ENCODE measurements at regions not wholly inside any gene's neighbourhood (a gene's known extent, or its start where the extent isn't known, plus 50 kb on each side); places are given as distances from the start of the nearest gene placed in this dataset.

- H3K9me3 Mint-ChIP-seq = no peaks in the 10 kb centered on the region
- H3K27ac Mint-ChIP-seq = no peak overlapping the region
- H3K27me3 Mint-ChIP-seq = no peaks in the 10 kb centered on the region
- no peak for DNase-seq
- no peak overlapping the region for H3K4me3 Mint-ChIP-seq
- H3K36me3 Mint-ChIP-seq (ENCODE audit: low read depth) = no peaks in the 10 kb centered on the region
- H3K4me1 Mint-ChIP-seq (ENCODE audit: low read depth) = no peaks in the 10 kb centered on the region
These were observed 97.5 kb upstream of the STAC start for GRCh38 chr3:36282766-36283165.

- H3K36me3 Mint-ChIP-seq (ENCODE audit: low read depth) = no peaks in the 10 kb centered on the region
- no peaks in the 10 kb centered on the region for H3K27me3 Mint-ChIP-seq
- no peak for DNase-seq
- H3K4me1 Mint-ChIP-seq (ENCODE audit: low read depth) = no peaks in the 10 kb centered on the region
- H3K4me3 Mint-ChIP-seq = no peak overlapping the region
- H3K9me3 Mint-ChIP-seq = no peaks in the 10 kb centered on the region
- H3K27ac Mint-ChIP-seq = no peak overlapping the region
These were observed 85.0 kb upstream of the STAC start for GRCh38 chr3:36295296-36295695.

GRCh38 chr3:36297195-36297594 lies 83.1 kb upstream of the STAC start:
- H3K4me3 Mint-ChIP-seq = no peak overlapping the region
- no peaks in the 10 kb centered on the region for H3K36me3 Mint-ChIP-seq (ENCODE audit: low read depth)
- no peaks in the 10 kb centered on the region for H3K27me3 Mint-ChIP-seq
- DNase-seq = no peak
- H3K9me3 Mint-ChIP-seq = peaks cover 2% of the 10 kb centered on the region
- no peaks in the 10 kb centered on the region for H3K4me1 Mint-ChIP-seq (ENCODE audit: low read depth)
- no peak overlapping the region for H3K27ac Mint-ChIP-seq

GRCh38 chr3:36298188-36298587 lies 82.1 kb upstream of the STAC start:
- H3K27me3 Mint-ChIP-seq = no peaks in the 10 kb centered on the region
- no peak for DNase-seq
- H3K27ac Mint-ChIP-seq = no peak overlapping the region
- peaks cover 2% of the 10 kb centered on the region for H3K9me3 Mint-ChIP-seq
- no peaks in the 10 kb centered on the region for H3K36me3 Mint-ChIP-seq (ENCODE audit: low read depth)
- H3K4me1 Mint-ChIP-seq (ENCODE audit: low read depth) = no peaks in the 10 kb centered on the region
- H3K4me3 Mint-ChIP-seq = no peak overlapping the region

- no peaks in the 10 kb centered on the region for H3K27me3 Mint-ChIP-seq
- no peak for DNase-seq
- no peaks in the 10 kb centered on the region for H3K4me1 Mint-ChIP-seq (ENCODE audit: low read depth)
- H3K4me3 Mint-ChIP-seq = no peak overlapping the region
- no peaks in the 10 kb centered on the region for H3K36me3 Mint-ChIP-seq (ENCODE audit: low read depth)
- H3K27ac Mint-ChIP-seq = no peak overlapping the region
- H3K9me3 Mint-ChIP-seq = peaks cover 2% of the 10 kb centered on the region
These were observed 78.2 kb upstream of the STAC start for GRCh38 chr3:36302158-36302509.

GRCh38 chr3:36302626-36303025 lies 77.7 kb upstream of the STAC start:
- H3K27ac Mint-ChIP-seq = no peak overlapping the region
- no peak for DNase-seq
- H3K4me3 Mint-ChIP-seq = no peak overlapping the region
- no peaks in the 10 kb centered on the region for H3K27me3 Mint-ChIP-seq
- no peaks in the 10 kb centered on the region for H3K4me1 Mint-ChIP-seq (ENCODE audit: low read depth)
- H3K36me3 Mint-ChIP-seq (ENCODE audit: low read depth) = no peaks in the 10 kb centered on the region
- H3K9me3 Mint-ChIP-seq = peaks cover 2% of the 10 kb centered on the region

- H3K4me3 Mint-ChIP-seq = no peak overlapping the region
- H3K4me1 Mint-ChIP-seq (ENCODE audit: low read depth) = no peaks in the 10 kb centered on the region
These were observed 77.0 kb upstream of the STAC start for GRCh38 chr3:36303286-36303685.

GRCh38 chr3:36305929-36306520 lies 74.3 kb upstream of the STAC start:
- Mint-ChIP-seq H3K4me3 (no peak overlapping the region), H3K27ac (no peak overlapping the region), H3K36me3 (ENCODE audit: low read depth) (no peaks in the 10 kb centered on the region), H3K9me3 (peaks cover 2% of the 10 kb centered on the region), H3K27me3 (no peaks in the 10 kb centered on the region), H3K4me1 (ENCODE audit: low read depth) (no peaks in the 10 kb centered on the region)
- no peak for DNase-seq

More at GRCh38 chr3:36303286-36303685, 77.0 kb upstream of the STAC start:
- Mint-ChIP-seq H3K27me3 (no peaks in the 10 kb centered on the region), H3K9me3 (peaks cover 2% of the 10 kb centered on the region), H3K27ac (no peak overlapping the region), H3K36me3 (ENCODE audit: low read depth) (no peaks in the 10 kb centered on the region)
- no peak for DNase-seq

- H3K4me1 Mint-ChIP-seq (ENCODE audit: low read depth) = no peaks in the 10 kb centered on the region
- no peaks in the 10 kb centered on the region for H3K27me3 Mint-ChIP-seq
- no peaks in the 10 kb centered on the region for H3K9me3 Mint-ChIP-seq
- no peak overlapping the region for H3K27ac Mint-ChIP-seq
- no peak overlapping the region for H3K4me3 Mint-ChIP-seq
- H3K36me3 Mint-ChIP-seq (ENCODE audit: low read depth) = no peaks in the 10 kb centered on the region
- no peak for DNase-seq
These were observed 71.2 kb upstream of the STAC start for GRCh38 chr3:36309092-36309491.

- Mint-ChIP-seq H3K36me3 (ENCODE audit: low read depth) (no peaks in the 10 kb centered on the region), H3K27me3 (no peaks in the 10 kb centered on the region), H3K4me1 (ENCODE audit: low read depth) (no peaks in the 10 kb centered on the region), H3K27ac (no peak overlapping the region), H3K9me3 (peaks cover 6% of the 10 kb centered on the region), H3K4me3 (no peak overlapping the region)
- no peak for DNase-seq
These were observed 68.0 kb upstream of the STAC start for GRCh38 chr3:36312351-36312750.

GRCh38 chr3:36317915-36318314 lies 62.4 kb upstream of the STAC start:
- Mint-ChIP-seq H3K9me3 (peaks cover 8% of the 10 kb centered on the region), H3K27ac (no peak overlapping the region), H3K36me3 (ENCODE audit: low read depth) (no peaks in the 10 kb centered on the region), H3K27me3 (no peaks in the 10 kb centered on the region), H3K4me1 (ENCODE audit: low read depth) (no peaks in the 10 kb centered on the region), H3K4me3 (no peak overlapping the region)
- no peak for DNase-seq

- Mint-ChIP-seq H3K27me3 (no peaks in the 10 kb centered on the region), H3K9me3 (peaks cover 8% of the 10 kb centered on the region), H3K36me3 (ENCODE audit: low read depth) (no peaks in the 10 kb centered on the region), H3K4me1 (ENCODE audit: low read depth) (no peaks in the 10 kb centered on the region), H3K4me3 (no peak overlapping the region), H3K27ac (no peak overlapping the region)
- DNase-seq = no peak
These were observed 61.6 kb upstream of the STAC start for GRCh38 chr3:36318621-36319200.

- Mint-ChIP-seq H3K4me3 (no peak overlapping the region), H3K27me3 (no peaks in the 10 kb centered on the region), H3K9me3 (peaks cover 8% of the 10 kb centered on the region), H3K36me3 (ENCODE audit: low read depth) (no peaks in the 10 kb centered on the region), H3K4me1 (ENCODE audit: low read depth) (no peaks in the 10 kb centered on the region), H3K27ac (no peak overlapping the region)
- no peak for DNase-seq
These were observed 60.6 kb upstream of the STAC start for GRCh38 chr3:36319680-36320079.
